ENCODE measurements at regions not wholly inside any gene's neighbourhood (a gene's known extent, or its start where the extent isn't known, plus 50 kb on each side); places are given as distances from the start of the nearest gene placed in this dataset.

- H3K27me3 ChIP-seq = no peaks in the 10 kb centered on the region
- H3K4me1 ChIP-seq (replicated peaks in 1 of 2) = no peaks in the 10 kb centered on the region
- TF ChIP-seq POLR2A (IDR thresholded peaks at IDR 0.05) = no peak
- no peak for TF ChIP-seq CTCF (IDR thresholded peaks at IDR 0.05)
- no peak for DNase-seq
- H3K27ac ChIP-seq = no peak overlapping the region
- intact Hi-C loops (cut with DNase I) = no loop called here
- H3K4me3 ChIP-seq = no peak overlapping the region
- 93 to 96% (median 95%) methylated on average over 5 to 10 of the region's 10 CpGs for WGBS, 4 donors
- H3K36me3 ChIP-seq (replicated peaks in 1 of 2) = no peaks in the 10 kb centered on the region
- H3K9me3 ChIP-seq (replicated peaks in 1 of 3) = no peaks in the 10 kb centered on the region
These were observed 72.3 kb downstream of the CCDC71L start for GRCh38 chr7:106588422-106589197.

GRCh38 chr7:106584914-106585759 lies 75.8 kb downstream of the CCDC71L start:
- intact Hi-C loops (cut with DNase I) = no loop called here
- no peak overlapping the region for H3K27ac ChIP-seq
- no peaks in the 10 kb centered on the region for H3K36me3 ChIP-seq (replicated peaks in 1 of 2)
- no peaks in the 10 kb centered on the region for H3K27me3 ChIP-seq
- no peak overlapping the region for H3K4me3 ChIP-seq
- no peaks in the 10 kb centered on the region for H3K9me3 ChIP-seq (replicated peaks in 1 of 3)
- no peak for DNase-seq
- no peak for TF ChIP-seq POLR2A (IDR thresholded peaks at IDR 0.05)
- TF ChIP-seq CTCF (IDR thresholded peaks at IDR 0.05) = no peak
- WGBS, 4 donors = 86 to 88% (median 87%) methylated on average over 7 of the region's 7 CpGs
- no peaks in the 10 kb centered on the region for H3K4me1 ChIP-seq (replicated peaks in 1 of 2)

- no peaks in the 10 kb centered on the region for H3K9me3 ChIP-seq (replicated peaks in 1 of 3)
These were observed 77.0 kb downstream of the CCDC71L start for GRCh38 chr7:106583706-106584690.

More at GRCh38 chr7:106583706-106584690, 77.0 kb downstream of the CCDC71L start:
- intact Hi-C loops (cut with DNase I) = no loop called here
- Histone ChIP-seq H3K27ac (no peak overlapping the region), H3K27me3 (no peaks in the 10 kb centered on the region), H3K4me3 (no peak overlapping the region), H3K4me1 (replicated peaks in 1 of 2) (no peaks in the 10 kb centered on the region), H3K36me3 (replicated peaks in 1 of 2) (no peaks in the 10 kb centered on the region)
- WGBS, 4 donors = 71 to 83% (median 74%) methylated on average over 5 of the region's 5 CpGs
- TF ChIP-seq POLR2A (IDR thresholded peaks at IDR 0.05) (no peak), CTCF (IDR thresholded peaks at IDR 0.05) (no peak)
- DNase-seq = no peak
